ENCODE measurements at regions not wholly inside any gene's neighbourhood (a gene's known extent, or its start where the extent isn't known, plus 50 kb on each side); places are given as distances from the start of the nearest gene placed in this dataset.

DNA sequence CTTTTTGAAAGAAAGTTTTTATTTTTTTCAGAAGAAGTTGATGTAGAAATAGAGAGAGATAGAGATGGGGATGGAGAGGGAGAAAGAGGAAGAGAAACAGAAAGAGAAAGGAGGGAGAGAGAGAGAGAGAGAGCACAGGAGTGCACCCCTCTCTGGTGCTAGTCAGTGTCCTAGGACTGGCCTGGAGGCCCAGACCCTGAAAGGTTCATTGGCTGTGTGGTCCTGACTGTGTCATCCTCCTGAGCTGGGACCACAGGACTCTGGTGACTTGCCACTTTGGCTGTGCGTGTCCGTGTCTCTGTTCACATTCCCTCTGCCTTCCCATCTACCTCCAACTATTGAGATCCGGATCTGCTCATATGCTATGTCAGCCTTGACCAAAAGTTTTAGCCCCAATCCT is 62.1 kb upstream of the SHH start:
- H3K27ac ChIP-seq (ENCODE audit: low read depth, low read length) = no peak overlapping the region
- no peaks in the 10 kb centered on the region for H3K36me3 ChIP-seq (ENCODE audit: control insufficient read depth, insufficient read depth, low read length)
- H3K4me3 ChIP-seq (ENCODE audit: low read length) = no peak overlapping the region
- no peaks in the 10 kb centered on the region for H3K27me3 ChIP-seq (ENCODE audit: control insufficient read depth, insufficient read depth, low read length)
- H3K4me1 ChIP-seq (ENCODE audit: control insufficient read depth, insufficient read depth, low read length) = no peaks in the 10 kb centered on the region
- H3K9ac ChIP-seq (ENCODE audit: low read length) = no peak overlapping the region

GRCh38 chr7:155874010-155874409 is 61.7 kb upstream of the SHH start:
- Histone ChIP-seq H3K27ac (ENCODE audit: low read depth, low read length) (no peak overlapping the region), H3K4me3 (ENCODE audit: low read length) (no peak overlapping the region), H3K27me3 (ENCODE audit: control insufficient read depth, insufficient read depth, low read length) (no peaks in the 10 kb centered on the region)

GRCh38 chr7:155872678-155873369 is 60.6 kb upstream of the SHH start:
- no peak overlapping the region for H3K27ac ChIP-seq (ENCODE audit: low read depth, low read length)
- no peaks in the 10 kb centered on the region for H3K27me3 ChIP-seq (ENCODE audit: control insufficient read depth, insufficient read depth, low read length)
- no peaks in the 10 kb centered on the region for H3K4me1 ChIP-seq (ENCODE audit: control insufficient read depth, insufficient read depth, low read length)
- H3K36me3 ChIP-seq (ENCODE audit: control insufficient read depth, insufficient read depth, low read length) = no peaks in the 10 kb centered on the region
- H3K9ac ChIP-seq (ENCODE audit: low read length) = no peak overlapping the region
- no peak overlapping the region for H3K4me3 ChIP-seq (ENCODE audit: low read length)

More at GRCh38 chr7:155874010-155874409, 61.7 kb upstream of the SHH start:
- H3K9ac ChIP-seq (ENCODE audit: low read length) = no peak overlapping the region
- no peaks in the 10 kb centered on the region for H3K4me1 ChIP-seq (ENCODE audit: control insufficient read depth, insufficient read depth, low read length)
- H3K36me3 ChIP-seq (ENCODE audit: control insufficient read depth, insufficient read depth, low read length) = no peaks in the 10 kb centered on the region

- H3K4me3 ChIP-seq (ENCODE audit: low read length) = no peak overlapping the region
- H3K9ac ChIP-seq (ENCODE audit: low read length) = no peak overlapping the region
- no peaks in the 10 kb centered on the region for H3K4me1 ChIP-seq (ENCODE audit: control insufficient read depth, insufficient read depth, low read length)
Observed at GRCh38 chr7:155871211-155871610, 58.9 kb upstream of the SHH start.

GRCh38 chr7:155870334-155871180 is 58.3 kb upstream of the SHH start:
- no peak overlapping the region for H3K9ac ChIP-seq (ENCODE audit: low read length)

More at GRCh38 chr7:155871211-155871610, 58.9 kb upstream of the SHH start:
- Histone ChIP-seq H3K27me3 (ENCODE audit: control insufficient read depth, insufficient read depth, low read length) (no peaks in the 10 kb centered on the region), H3K36me3 (ENCODE audit: control insufficient read depth, insufficient read depth, low read length) (no peaks in the 10 kb centered on the region), H3K27ac (ENCODE audit: low read depth, low read length) (no peak overlapping the region)

GRCh38 chr7:155869784-155870076 is 57.5 kb upstream of the SHH start:
- Histone ChIP-seq H3K36me3 (ENCODE audit: control insufficient read depth, insufficient read depth, low read length) (no peaks in the 10 kb centered on the region), H3K4me3 (ENCODE audit: low read length) (no peak overlapping the region), H3K27ac (ENCODE audit: low read depth, low read length) (no peak overlapping the region), H3K9ac (ENCODE audit: low read length) (no peak overlapping the region), H3K4me1 (ENCODE audit: control insufficient read depth, insufficient read depth, low read length) (no peaks in the 10 kb centered on the region), H3K27me3 (ENCODE audit: control insufficient read depth, insufficient read depth, low read length) (no peaks in the 10 kb centered on the region)

More at GRCh38 chr7:155870334-155871180, 58.3 kb upstream of the SHH start:
- Histone ChIP-seq H3K4me3 (ENCODE audit: low read length) (no peak overlapping the region), H3K4me1 (ENCODE audit: control insufficient read depth, insufficient read depth, low read length) (no peaks in the 10 kb centered on the region), H3K27ac (ENCODE audit: low read depth, low read length) (no peak overlapping the region), H3K36me3 (ENCODE audit: control insufficient read depth, insufficient read depth, low read length) (no peaks in the 10 kb centered on the region), H3K27me3 (ENCODE audit: control insufficient read depth, insufficient read depth, low read length) (no peaks in the 10 kb centered on the region)

- H3K9ac ChIP-seq (ENCODE audit: low read length) = no peak overlapping the region
- no peak overlapping the region for H3K4me3 ChIP-seq (ENCODE audit: low read length)
- no peak overlapping the region for H3K27ac ChIP-seq (ENCODE audit: low read depth, low read length)
- no peaks in the 10 kb centered on the region for H3K36me3 ChIP-seq (ENCODE audit: control insufficient read depth, insufficient read depth, low read length)
- H3K4me1 ChIP-seq (ENCODE audit: control insufficient read depth, insufficient read depth, low read length) = no peaks in the 10 kb centered on the region
- H3K27me3 ChIP-seq (ENCODE audit: control insufficient read depth, insufficient read depth, low read length) = no peaks in the 10 kb centered on the region
Observed at GRCh38 chr7:155868955-155869783, 56.9 kb upstream of the SHH start.

GRCh38 chr7:155867734-155868400 is 55.6 kb upstream of the SHH start:
- Histone ChIP-seq H3K36me3 (ENCODE audit: control insufficient read depth, insufficient read depth, low read length) (no peaks in the 10 kb centered on the region), H3K27me3 (ENCODE audit: control insufficient read depth, insufficient read depth, low read length) (no peaks in the 10 kb centered on the region), H3K4me1 (ENCODE audit: control insufficient read depth, insufficient read depth, low read length) (no peaks in the 10 kb centered on the region), H3K9ac (ENCODE audit: low read length) (no peak overlapping the region), H3K27ac (ENCODE audit: low read depth, low read length) (no peak overlapping the region), H3K4me3 (ENCODE audit: low read length) (no peak overlapping the region)

- H3K9ac ChIP-seq (ENCODE audit: low read length) = no peak overlapping the region
- H3K36me3 ChIP-seq (ENCODE audit: control insufficient read depth, insufficient read depth, low read length) = no peaks in the 10 kb centered on the region
- no peak overlapping the region for H3K4me3 ChIP-seq (ENCODE audit: low read length)
- H3K27me3 ChIP-seq (ENCODE audit: control insufficient read depth, insufficient read depth, low read length) = no peaks in the 10 kb centered on the region
- no peaks in the 10 kb centered on the region for H3K4me1 ChIP-seq (ENCODE audit: control insufficient read depth, insufficient read depth, low read length)
- H3K27ac ChIP-seq (ENCODE audit: low read depth, low read length) = no peak overlapping the region
Observed at GRCh38 chr7:155867280-155867679, 55.0 kb upstream of the SHH start.

DNA sequence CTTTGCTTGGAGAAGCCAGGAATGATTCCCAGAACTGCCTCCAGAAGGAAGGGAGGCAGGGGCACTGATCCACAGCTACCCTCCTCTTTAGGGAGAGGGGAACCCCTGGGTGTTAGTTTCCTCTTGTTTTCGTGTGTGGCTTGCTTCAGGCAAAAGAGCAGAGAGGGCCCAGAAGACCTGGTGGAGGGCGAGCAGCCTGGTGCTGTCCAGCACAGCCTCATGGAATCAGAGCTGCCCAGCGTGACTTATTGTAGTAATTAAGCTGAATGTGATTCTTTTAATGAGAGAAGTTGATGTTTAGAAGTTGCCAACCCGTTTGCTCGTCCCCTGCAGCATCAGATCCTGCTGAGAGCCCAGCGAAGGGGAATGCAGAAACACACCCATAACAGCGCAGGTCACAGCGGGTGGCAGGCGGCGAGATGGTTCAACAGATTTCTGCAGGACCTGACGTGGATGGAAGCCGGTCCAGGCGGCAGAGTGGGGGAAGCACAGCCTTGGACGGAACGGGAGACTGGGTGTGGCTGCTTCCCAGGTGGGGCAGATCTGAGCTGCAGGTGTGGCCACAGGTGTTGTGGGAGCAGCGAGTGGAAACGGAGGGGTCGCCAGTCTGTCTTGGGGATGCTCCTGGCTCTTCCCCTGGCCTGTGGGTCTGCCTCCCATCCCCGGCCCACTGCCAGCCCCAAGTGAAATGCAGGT is 53.7 kb upstream of the SHH start:
- Histone ChIP-seq H3K27me3 (ENCODE audit: control insufficient read depth, insufficient read depth, low read length) (no peaks in the 10 kb centered on the region), H3K4me1 (ENCODE audit: control insufficient read depth, insufficient read depth, low read length) (no peaks in the 10 kb centered on the region), H3K9ac (ENCODE audit: low read length) (no peak overlapping the region), H3K36me3 (ENCODE audit: control insufficient read depth, insufficient read depth, low read length) (no peaks in the 10 kb centered on the region), H3K27ac (ENCODE audit: low read depth, low read length) (no peak overlapping the region), H3K4me3 (ENCODE audit: low read length) (no peak overlapping the region)

GRCh38 chr7:155864991-155865690 is 52.9 kb upstream of the SHH start:
- no peaks in the 10 kb centered on the region for H3K4me1 ChIP-seq (ENCODE audit: control insufficient read depth, insufficient read depth, low read length)
- no peak overlapping the region for H3K9ac ChIP-seq (ENCODE audit: low read length)
- no peaks in the 10 kb centered on the region for H3K27me3 ChIP-seq (ENCODE audit: control insufficient read depth, insufficient read depth, low read length)
- no peaks in the 10 kb centered on the region for H3K36me3 ChIP-seq (ENCODE audit: control insufficient read depth, insufficient read depth, low read length)
- no peak overlapping the region for H3K27ac ChIP-seq (ENCODE audit: low read depth, low read length)
- H3K4me3 ChIP-seq (ENCODE audit: low read length) = no peak overlapping the region

Measured in rectal smooth muscle tissue (tissue), 1 donor.